RWPE1 (cell line): ENCODE measurements at regions not wholly inside any gene's neighbourhood (a gene's known extent, or its start where the extent isn't known, plus 50 kb on each side); places are given as distances from the start of the nearest gene placed in this dataset.

Experiments used
- CTCF ChIA-PET: fragments of 350-600 bp; sonication (Branson Sonifier 250); formaldehyde crosslinking; extraction: SDS; loops from one replicate; lab custom pipeline; 2021; lab: Yijun Ruan, JAX
- POLR2A ChIA-PET: fragments of 400-600 bp; formaldehyde crosslinking; extraction: SDS; loops from one replicate; lab custom pipeline; 2020; ENCODE audit warnings: antibody characterized with exemption; ENCODE audit not compliant: low non-redundant PET; lab: Yijun Ruan, JAX
- DNase-seq: peaks from one replicate; pipeline ENCODE4 v3.0.0; 2012; ENCODE audit warnings: low spot score
- H3K27ac ChIP-seq: fragments of 450-650 bp; 2 replicates; pipeline ENCODE4 v1.5.1; 2017
- CTCF ChIP-seq: fragments of 450-650 bp; conservative IDR thresholded peaks from 2 replicates; pipeline ENCODE4 v1.5.1; 2017; ENCODE audit warnings: low read depth, mild to moderate bottlenecking

GRCh38 chr6:62764841-62765240 lies 446.4 kb upstream of the FKBP1C start:
- CTCF ChIA-PET: no interaction called here
- POLR2A ChIA-PET: no interaction called here
- TF ChIP-seq CTCF: no peak
- no peak overlapping the region for H3K27ac ChIP-seq
- no peak for DNase-seq

GRCh38 chr6:62763125-62763912 lies 447.9 kb upstream of the FKBP1C start:
- POLR2A ChIA-PET: no interaction called here
- CTCF ChIA-PET: no interaction called here
- DNase-seq: no peak
- TF ChIP-seq CTCF: no peak
- no peak overlapping the region for H3K27ac ChIP-seq

- POLR2A ChIA-PET: no interaction called here
- TF ChIP-seq CTCF: no peak
- CTCF ChIA-PET: no interaction called here
- no peak for DNase-seq
- H3K27ac ChIP-seq: no peak overlapping the region
These were observed 460.9 kb upstream of the KHDRBS2 start for GRCh38 chr6:62746968-62747367.

- CTCF ChIA-PET: no interaction called here
These were observed 460.1 kb upstream of the KHDRBS2 start for GRCh38 chr6:62746161-62746560.

GRCh38 chr6:62740596-62740995 lies 454.6 kb upstream of the KHDRBS2 start:
- no peak for TF ChIP-seq CTCF
- ChIA-PET POLR2A (no interaction called here), CTCF (interaction anchor here (0.6 kb wide), 1 partner anchor 33 kb away, joined by 3 read pairs; no protein-coding TSS in a partner anchor)
- H3K27ac ChIP-seq: no peak overlapping the region
- DNase-seq: no peak

More at GRCh38 chr6:62746161-62746560, 460.1 kb upstream of the KHDRBS2 start:
- POLR2A ChIA-PET: no interaction called here
- H3K27ac ChIP-seq: no peak overlapping the region
- no peak for TF ChIP-seq CTCF
- DNase-seq: no peak

- POLR2A ChIA-PET: no interaction called here
- DNase-seq: no peak
- CTCF ChIA-PET: no interaction called here
These were observed 454.1 kb upstream of the KHDRBS2 start for GRCh38 chr6:62740171-62740570.

More at GRCh38 chr6:62740171-62740570, 454.1 kb upstream of the KHDRBS2 start:
- no peak for TF ChIP-seq CTCF
- H3K27ac ChIP-seq: no peak overlapping the region
